Suprapubic skin (tissue), 4 donors: ENCODE measurements at regions not wholly inside any gene's neighbourhood (a gene's known extent, or its start where the extent isn't known, plus 50 kb on each side); places are given as distances from the start of the nearest gene placed in this dataset.

Experiments
- CTCF ChIP-seq, 2 donors: fragments of 200-600 bp in 1 of 2; fragments of 450-650 bp in 1 of 2; sonication (generic) in 1 of 2; IDR thresholded peaks; one replicate each; pipeline ENCODE4 v1.5.1; 2016 to 2019; ENCODE audit warnings: antibody characterized with exemption in 2 of 2, mild to moderate bottlenecking in 1 of 2, moderate library complexity in 1 of 2
- EP300 ChIP-seq: sonication (generic); formaldehyde crosslinking; IDR thresholded peaks from one replicate; pipeline ENCODE4 v1.6.1; 2017; ENCODE audit warnings: antibody characterized with exemption
- POLR2A ChIP-seq, 2 donors: fragments of 450-650 bp; IDR thresholded peaks; one replicate each; pipeline ENCODE4 v1.6.1; 2017; ENCODE audit warnings: antibody characterized with exemption in 2 of 2, mild to moderate bottlenecking in 2 of 2, moderate library complexity in 2 of 2
- POLR2AphosphoS5 ChIP-seq, 3 donors: sonication (generic); formaldehyde crosslinking; IDR thresholded peaks; one replicate each; pipeline ENCODE4 v1.6.1; 2017; ENCODE audit warnings: antibody characterized with exemption in 3 of 3

GRCh38 chr9:115327436-115328122 is 209.6 kb upstream of the TNC start:
- TF ChIP-seq POLR2A (IDR thresholded peaks at IDR 0.05) (no peak), EP300 (no peak), CTCF (IDR thresholded peaks at IDR 0.05) (no peak), POLR2AphosphoS5 (IDR thresholded peaks at IDR 0.05) (no peak)
